Urinary bladder (tissue), 3 donors: ENCODE measurements at regions not wholly inside any gene's neighbourhood (a gene's known extent, or its start where the extent isn't known, plus 50 kb on each side); places are given as distances from the start of the nearest gene placed in this dataset.
"Not testable (repeated sequence)": the region's sequence is repeated elsewhere in the genome, so short reads cannot be mapped to it uniquely, and the experiment has no call there.

Experiments used
- DNase-seq: peaks from one replicate; pipeline ENCODE4 v3.0.0-alpha.2; 2015; ENCODE audit errors: extremely low spot score
- H3K27ac ChIP-seq: one replicate; pipeline ENCODE4 v1.5.1; 2013; ENCODE audit warnings: low read depth, mild to moderate bottlenecking, moderate library complexity
- H3K36me3 ChIP-seq: one replicate; pipeline ENCODE4 v1.6.1; 2013; ENCODE audit warnings: mild to moderate bottlenecking, moderate library complexity; ENCODE audit not compliant: insufficient read depth
- H3K4me1 ChIP-seq: one replicate; pipeline ENCODE4 v1.6.1; 2013; ENCODE audit warnings: mild to moderate bottlenecking, moderate library complexity; ENCODE audit not compliant: insufficient read depth
- H3K4me3 ChIP-seq: one replicate; pipeline ENCODE4 v1.5.1; 2013; ENCODE audit warnings: low read depth, low read length
- WGBS: extraction: QIAGEN DNeasy Blood & Tissue Kit; methylation state at CpG from one replicate; pipeline ENCODE4 v1.1.7; 2013; 5-methylcytosine and 5-hydroxymethylcytosine counted together
- donor health status: healthy with polysubstance abuse.
- donor health status: healthy.

- no peak for DNase-seq
- no peak overlapping the region for H3K27ac ChIP-seq
- H3K4me3 ChIP-seq: no peak overlapping the region
- H3K36me3 ChIP-seq: no peaks in the 10 kb centered on the region
- H3K4me1 ChIP-seq: no peaks in the 10 kb centered on the region
- 77% methylated on average over 27 of the region's 27 CpGs for WGBS
Observed at GRCh38 chr18:8990276-8991031, 112.0 kb upstream of the NDUFV2 start.

- Histone ChIP-seq H3K36me3 (no peaks in the 10 kb centered on the region), H3K4me3 (no peak overlapping the region), H3K27ac (no peak overlapping the region), H3K4me1 (no peaks in the 10 kb centered on the region)
- no peak for DNase-seq
- WGBS: 63% methylated on average over 2 of the region's 2 CpGs
Observed at GRCh38 chr18:8991155-8991554, 111.3 kb upstream of the NDUFV2 start.

- H3K4me3 ChIP-seq, H3K36me3 ChIP-seq, H3K27ac ChIP-seq, H3K4me1 ChIP-seq, DNase-seq: not testable (repeated sequence)
- WGBS: 97% methylated on average over 4 of the region's 4 CpGs
Observed at GRCh38 chr18:8992500-8992899, 110.0 kb upstream of the NDUFV2 start.

- no peak overlapping the region for H3K4me3 ChIP-seq
- no peak for DNase-seq
- no peaks in the 10 kb centered on the region for H3K4me1 ChIP-seq
- H3K36me3 ChIP-seq: no peaks in the 10 kb centered on the region
- 43% methylated on average over 2 of the region's 2 CpGs for WGBS
- no peak overlapping the region for H3K27ac ChIP-seq
Observed at GRCh38 chr18:8994603-8995002, 107.9 kb upstream of the NDUFV2 start.

GRCh38 chr18:8995096-8995495 is 107.4 kb upstream of the NDUFV2 start:
- DNase-seq: no peak
- 56% methylated on average over 3 of the region's 3 CpGs for WGBS
- H3K4me3 ChIP-seq: no peak overlapping the region
- no peak overlapping the region for H3K27ac ChIP-seq
- no peaks in the 10 kb centered on the region for H3K36me3 ChIP-seq
- H3K4me1 ChIP-seq: no peaks in the 10 kb centered on the region

GRCh38 chr18:8996771-8997432 is 105.6 kb upstream of the NDUFV2 start:
- H3K27ac ChIP-seq: no peak overlapping the region
- no peaks in the 10 kb centered on the region for H3K36me3 ChIP-seq
- no peak overlapping the region for H3K4me3 ChIP-seq
- DNase-seq: no peak
- WGBS: 83% methylated on average over 3 of the region's 3 CpGs
- H3K4me1 ChIP-seq: no peaks in the 10 kb centered on the region

GRCh38 chr18:8997634-8998033 is 104.9 kb upstream of the NDUFV2 start:
- no peaks in the 10 kb centered on the region for H3K36me3 ChIP-seq
- 70% methylated on average over 5 of the region's 5 CpGs for WGBS
- H3K4me3 ChIP-seq: no peak overlapping the region
- H3K4me1 ChIP-seq: no peaks in the 10 kb centered on the region
- H3K27ac ChIP-seq: no peak overlapping the region
- no peak for DNase-seq

- 24% methylated on average over 4 of the region's 4 CpGs for WGBS
- DNase-seq: no peak
- Histone ChIP-seq H3K36me3 (no peaks in the 10 kb centered on the region), H3K4me3 (no peak overlapping the region), H3K4me1 (no peaks in the 10 kb centered on the region), H3K27ac (no peak overlapping the region)
Observed at GRCh38 chr18:8998481-8999217, 103.8 kb upstream of the NDUFV2 start.

GRCh38 chr18:8999872-9000271 is 102.6 kb upstream of the NDUFV2 start:
- H3K4me1 ChIP-seq: no peaks in the 10 kb centered on the region
- 78% methylated on average over 9 of the region's 9 CpGs for WGBS

GRCh38 chr18:9000733-9001132 is 101.8 kb upstream of the NDUFV2 start:
- WGBS: 38% methylated on average over 5 of the region's 5 CpGs
- Histone ChIP-seq H3K36me3 (no peaks in the 10 kb centered on the region), H3K27ac (no peak overlapping the region), H3K4me3 (no peak overlapping the region), H3K4me1 (no peaks in the 10 kb centered on the region)
- no peak for DNase-seq

More at GRCh38 chr18:8999872-9000271, 102.6 kb upstream of the NDUFV2 start:
- DNase-seq: no peak
- Histone ChIP-seq H3K36me3 (no peaks in the 10 kb centered on the region), H3K4me3 (no peak overlapping the region), H3K27ac (no peak overlapping the region)

- H3K4me3 ChIP-seq: no peak overlapping the region
- WGBS: 55% methylated on average over 3 of the region's 3 CpGs
- no peaks in the 10 kb centered on the region for H3K4me1 ChIP-seq
- H3K36me3 ChIP-seq: no peaks in the 10 kb centered on the region
- H3K27ac ChIP-seq: no peak overlapping the region
- no peak for DNase-seq
Observed at GRCh38 chr18:9001209-9001608, 101.3 kb upstream of the NDUFV2 start.

- DNase-seq: no peak
- H3K27ac ChIP-seq: no peak overlapping the region
- no peaks in the 10 kb centered on the region for H3K36me3 ChIP-seq
- H3K4me3 ChIP-seq: no peak overlapping the region
- 92% methylated on average over 5 of the region's 5 CpGs for WGBS
- no peaks in the 10 kb centered on the region for H3K4me1 ChIP-seq
Observed at GRCh38 chr18:9003406-9004100, 98.9 kb upstream of the NDUFV2 start.

GRCh38 chr18:9004308-9004707 is 98.2 kb upstream of the NDUFV2 start:
- DNase-seq, H3K36me3 ChIP-seq: not testable (repeated sequence)
- WGBS: 97% methylated on average over 2 of the region's 2 CpGs

More at GRCh38 chr18:9004308-9004707, 98.2 kb upstream of the NDUFV2 start:
- not testable (repeated sequence) for H3K4me3 ChIP-seq, H3K27ac ChIP-seq, H3K4me1 ChIP-seq
